ENCODE measurements at regions not wholly inside any gene's neighbourhood (a gene's known extent, or its start where the extent isn't known, plus 50 kb on each side); places are given as distances from the start of the nearest gene placed in this dataset.

- ATAC-seq (no peak), DNase-seq (no peak)
- no peaks in the 10 kb centered on the region for H3K36me3 Mint-ChIP-seq (ENCODE audit: insufficient read depth)
- no peaks in the 10 kb centered on the region for H3K4me1 Mint-ChIP-seq (ENCODE audit: low read depth)
- H3K4me3 Mint-ChIP-seq, result no peak overlapping the region
- H3K9me3 Mint-ChIP-seq, result no peaks in the 10 kb centered on the region
- no peaks in the 10 kb centered on the region for H3K27me3 Mint-ChIP-seq (ENCODE audit: low read depth)
Measured at GRCh38 chr5:86118542-86118941, 499.2 kb upstream of the COX7C start.

DNA sequence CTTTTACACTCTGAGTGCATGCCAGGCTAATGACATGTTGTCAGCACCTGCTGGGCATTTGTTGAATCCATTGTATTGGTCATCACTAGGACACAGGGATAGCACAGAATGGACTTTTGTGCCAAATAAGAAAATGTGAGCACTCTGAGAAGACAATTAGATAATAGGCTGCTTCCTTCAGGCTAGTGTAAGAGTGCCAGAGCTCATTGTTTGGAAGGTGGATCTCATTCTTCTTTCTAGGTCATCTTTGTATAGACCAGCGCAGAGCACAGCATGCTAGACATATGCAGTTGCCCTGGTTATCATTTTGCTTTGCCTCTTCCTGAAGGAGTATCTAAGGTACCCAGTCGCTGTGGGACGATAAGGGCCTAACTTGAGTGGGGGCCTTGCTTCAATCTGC lies 493.4 kb upstream of the COX7C start:
- Mint-ChIP-seq H3K4me3 (no peak overlapping the region), H3K36me3 (ENCODE audit: insufficient read depth) (no peaks in the 10 kb centered on the region), H3K4me1 (ENCODE audit: low read depth) (no peaks in the 10 kb centered on the region), H3K27me3 (ENCODE audit: low read depth) (no peaks in the 10 kb centered on the region), H3K9me3 (no peaks in the 10 kb centered on the region)
- no peak for DNase-seq
- ATAC-seq, result no peak

GRCh38 chr5:86125731-86126601 lies 491.8 kb upstream of the COX7C start:
- H3K27me3 Mint-ChIP-seq (ENCODE audit: low read depth), result no peaks in the 10 kb centered on the region
- ATAC-seq (no peak), DNase-seq (no peak)

DNA sequence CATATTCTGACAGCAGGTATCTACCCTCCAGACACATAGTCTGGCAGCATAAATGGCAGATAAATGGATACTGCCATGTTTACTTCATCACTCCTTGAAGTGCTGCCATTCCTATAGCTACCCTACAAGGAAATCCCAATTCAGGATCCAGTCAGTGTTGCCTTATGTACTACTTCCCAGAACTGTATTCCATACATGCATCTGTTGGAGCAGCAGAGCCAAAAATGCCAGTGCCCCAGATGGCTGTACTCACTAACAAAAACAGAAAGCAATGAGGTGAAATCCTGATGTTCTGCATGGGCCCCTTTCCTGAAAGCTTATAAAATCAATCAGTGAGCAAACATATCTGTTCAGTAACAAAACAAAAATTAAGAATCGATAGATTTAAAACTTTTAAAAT lies 490.0 kb upstream of the COX7C start:
- Mint-ChIP-seq H3K27me3 (ENCODE audit: low read depth) (no peaks in the 10 kb centered on the region), H3K36me3 (ENCODE audit: insufficient read depth) (no peaks in the 10 kb centered on the region), H3K9me3 (no peaks in the 10 kb centered on the region), H3K4me3 (no peak overlapping the region), H3K4me1 (ENCODE audit: low read depth) (no peaks in the 10 kb centered on the region)
- ATAC-seq (no peak), DNase-seq (no peak)

More at GRCh38 chr5:86125731-86126601, 491.8 kb upstream of the COX7C start:
- Mint-ChIP-seq H3K4me1 (ENCODE audit: low read depth) (no peaks in the 10 kb centered on the region), H3K9me3 (no peaks in the 10 kb centered on the region), H3K36me3 (ENCODE audit: insufficient read depth) (no peaks in the 10 kb centered on the region), H3K4me3 (no peak overlapping the region)

DNA sequence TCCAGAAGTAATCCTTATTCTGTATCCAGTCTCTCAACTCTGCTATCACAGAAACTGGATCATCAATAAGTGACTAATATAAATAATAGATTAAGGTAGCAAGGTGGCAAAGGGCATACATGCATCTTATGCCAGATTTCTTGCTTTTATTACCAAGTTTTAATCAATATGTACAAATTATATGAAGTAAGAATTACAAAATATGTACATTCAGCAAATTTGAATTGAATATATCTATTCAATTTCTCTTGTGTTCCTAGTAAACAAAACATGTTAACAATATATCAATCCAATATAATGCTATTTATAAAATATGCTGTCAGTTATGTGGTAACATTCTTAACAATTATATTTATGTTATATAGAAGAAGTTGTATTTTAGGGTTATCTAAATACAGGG lies 488.7 kb upstream of the COX7C start:
- Mint-ChIP-seq H3K36me3 (ENCODE audit: insufficient read depth) (no peaks in the 10 kb centered on the region), H3K4me1 (ENCODE audit: low read depth) (no peaks in the 10 kb centered on the region), H3K4me3 (no peak overlapping the region), H3K9me3 (no peaks in the 10 kb centered on the region), H3K27me3 (ENCODE audit: low read depth) (no peaks in the 10 kb centered on the region)
- ATAC-seq (no peak), DNase-seq (no peak)

DNA sequence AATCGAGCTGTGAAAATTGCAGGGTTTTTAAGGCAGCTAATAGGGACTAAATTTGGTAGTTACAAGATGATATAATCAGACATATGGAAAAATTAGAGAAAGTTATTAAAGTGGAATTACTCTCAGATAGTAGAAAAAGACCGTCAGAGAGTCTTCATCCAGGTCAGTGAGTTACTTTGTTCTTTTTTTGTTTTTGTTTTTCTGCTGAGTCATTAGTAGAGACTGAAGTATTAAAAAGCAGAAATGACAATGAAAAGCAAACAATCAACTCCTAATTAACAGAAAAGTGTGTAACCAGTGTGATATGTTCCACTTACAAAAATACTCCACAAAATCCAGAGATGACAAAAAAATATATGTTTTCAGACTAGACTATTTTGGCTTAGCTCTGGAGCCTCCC lies 480.4 kb upstream of the COX7C start:
- no peak for DNase-seq
- Mint-ChIP-seq H3K36me3 (ENCODE audit: insufficient read depth) (no peaks in the 10 kb centered on the region), H3K27me3 (ENCODE audit: low read depth) (no peaks in the 10 kb centered on the region), H3K4me1 (ENCODE audit: low read depth) (no peaks in the 10 kb centered on the region), H3K9me3 (no peaks in the 10 kb centered on the region), H3K4me3 (no peak overlapping the region)
- no peak for ATAC-seq

DNA sequence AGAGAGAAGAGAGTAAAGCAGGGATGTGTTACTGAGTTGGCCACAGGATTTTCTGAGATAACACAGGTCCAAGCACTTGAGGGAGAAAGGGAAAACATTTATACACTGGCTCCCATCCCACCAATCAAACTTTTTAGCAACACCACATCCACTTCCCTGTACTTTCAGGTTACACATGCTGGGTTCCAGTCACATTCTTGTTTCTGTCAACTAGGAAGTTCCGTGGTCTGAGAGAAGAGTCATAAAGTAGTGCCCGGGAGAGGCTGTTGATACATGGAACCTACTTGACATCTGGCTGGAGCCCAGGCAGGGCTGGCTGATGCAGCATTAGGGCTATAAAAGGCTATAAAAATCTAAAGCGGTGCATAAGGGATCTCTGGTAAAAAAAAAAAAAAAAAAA lies 473.9 kb upstream of the COX7C start:
- Mint-ChIP-seq H3K27me3 (ENCODE audit: low read depth) (no peaks in the 10 kb centered on the region), H3K9me3 (peaks cover 4% of the 10 kb centered on the region), H3K4me1 (ENCODE audit: low read depth) (no peaks in the 10 kb centered on the region), H3K36me3 (ENCODE audit: insufficient read depth) (no peaks in the 10 kb centered on the region), H3K4me3 (no peak overlapping the region)
- DNase-seq (no peak), ATAC-seq (no peak)

- no peaks in the 10 kb centered on the region for H3K9me3 Mint-ChIP-seq
- ATAC-seq, result no peak
Measured at GRCh38 chr5:86152988-86153560, 464.7 kb upstream of the COX7C start.

DNA sequence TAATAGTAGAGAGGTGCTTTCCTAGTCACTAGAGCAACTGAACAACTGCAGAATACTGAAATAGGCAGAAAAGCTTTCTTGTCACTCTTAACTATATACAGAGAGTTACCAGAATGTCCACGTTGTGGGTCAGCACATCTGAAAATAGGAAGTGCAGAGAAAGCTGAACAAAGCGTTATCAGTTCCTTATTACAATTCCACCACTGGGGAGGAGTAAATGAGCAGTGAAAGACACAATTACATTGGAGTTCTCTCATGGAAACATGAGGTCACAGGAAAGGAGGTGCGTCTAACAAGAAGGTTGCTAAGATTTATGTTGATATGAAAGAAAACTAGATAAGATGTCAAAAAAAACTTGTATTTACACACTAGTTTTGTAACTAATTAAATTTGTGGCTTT lies 461.9 kb upstream of the COX7C start:
- H3K36me3 Mint-ChIP-seq (ENCODE audit: insufficient read depth), result no peaks in the 10 kb centered on the region
- H3K9me3 Mint-ChIP-seq, result no peaks in the 10 kb centered on the region
- ATAC-seq, result no peak
- no peaks in the 10 kb centered on the region for H3K27me3 Mint-ChIP-seq (ENCODE audit: low read depth)
- no peak overlapping the region for H3K4me3 Mint-ChIP-seq
- no peak for DNase-seq
- no peaks in the 10 kb centered on the region for H3K4me1 Mint-ChIP-seq (ENCODE audit: low read depth)

More at GRCh38 chr5:86152988-86153560, 464.7 kb upstream of the COX7C start:
- Mint-ChIP-seq H3K4me3 (no peak overlapping the region), H3K4me1 (ENCODE audit: low read depth) (no peaks in the 10 kb centered on the region), H3K36me3 (ENCODE audit: insufficient read depth) (no peaks in the 10 kb centered on the region), H3K27me3 (ENCODE audit: low read depth) (no peaks in the 10 kb centered on the region)
- no peak for DNase-seq

GRCh38 chr5:86170194-86170593 lies 447.5 kb upstream of the COX7C start:
- Mint-ChIP-seq H3K27me3 (ENCODE audit: low read depth) (no peaks in the 10 kb centered on the region), H3K4me3 (no peak overlapping the region), H3K36me3 (ENCODE audit: insufficient read depth) (no peaks in the 10 kb centered on the region), H3K4me1 (ENCODE audit: low read depth) (no peaks in the 10 kb centered on the region), H3K9me3 (peaks cover 7% of the 10 kb centered on the region)
- DNase-seq (no peak), ATAC-seq (no peak)

DNA sequence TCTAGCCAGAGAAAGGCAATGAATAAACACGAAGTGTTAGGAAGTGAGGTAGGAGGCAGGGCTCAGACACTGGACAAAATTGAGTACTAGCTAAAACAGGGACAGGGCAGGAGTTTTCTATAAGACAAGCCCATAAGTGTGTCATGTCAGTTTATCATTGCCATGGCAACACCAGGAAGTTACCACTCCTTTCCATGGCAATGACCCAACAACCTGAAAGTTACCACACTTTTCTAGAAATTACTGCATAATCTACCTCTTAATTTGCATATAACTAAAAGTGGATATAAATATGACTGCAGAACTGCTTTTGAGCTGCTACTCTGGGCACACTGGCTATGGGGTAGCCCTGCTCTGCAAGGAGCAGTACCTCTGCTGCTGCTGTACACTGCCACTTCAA lies 442.5 kb upstream of the COX7C start:
- ATAC-seq, result peak; percentile 30 to 38
- no peaks in the 10 kb centered on the region for H3K36me3 Mint-ChIP-seq (ENCODE audit: insufficient read depth)

GRCh38 chr5:86199287-86199686 lies 418.5 kb upstream of the COX7C start:
- Mint-ChIP-seq H3K4me3 (no peak overlapping the region), H3K36me3 (ENCODE audit: insufficient read depth) (no peaks in the 10 kb centered on the region), H3K4me1 (ENCODE audit: low read depth) (no peaks in the 10 kb centered on the region), H3K9me3 (no peaks in the 10 kb centered on the region), H3K27me3 (ENCODE audit: low read depth) (no peaks in the 10 kb centered on the region)
- ATAC-seq (no peak), DNase-seq (no peak)

More for the DNA sequence above, 442.5 kb upstream of the COX7C start:
- DNase-seq, result no peak
- H3K27me3 Mint-ChIP-seq (ENCODE audit: low read depth), result no peaks in the 10 kb centered on the region
- no peak overlapping the region for H3K4me3 Mint-ChIP-seq
- H3K9me3 Mint-ChIP-seq, result peaks cover 3% of the 10 kb centered on the region
- no peaks in the 10 kb centered on the region for H3K4me1 Mint-ChIP-seq (ENCODE audit: low read depth)

DNA sequence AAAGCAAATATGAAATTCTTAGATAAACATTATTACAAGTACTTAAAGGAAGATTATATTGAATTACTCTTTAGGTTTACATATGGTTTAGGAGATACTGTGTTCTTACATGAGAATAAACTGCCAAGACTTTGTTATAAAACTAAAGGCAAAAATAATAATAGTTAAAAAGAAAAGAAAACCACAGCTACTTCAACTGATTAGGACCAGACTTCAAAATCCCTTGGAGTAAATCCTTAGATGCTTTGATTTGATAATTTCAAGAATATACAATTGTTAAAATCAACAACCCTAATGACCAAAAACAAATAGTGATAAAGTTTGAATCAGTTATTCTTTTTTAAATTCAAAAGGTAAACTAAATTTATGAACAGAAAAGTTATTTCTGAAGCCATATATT lies 389.6 kb upstream of the COX7C start:
- Mint-ChIP-seq H3K9me3 (peaks cover 7% of the 10 kb centered on the region), H3K4me3 (no peak overlapping the region), H3K36me3 (ENCODE audit: insufficient read depth) (no peaks in the 10 kb centered on the region), H3K27me3 (ENCODE audit: low read depth) (no peaks in the 10 kb centered on the region), H3K4me1 (ENCODE audit: low read depth) (no peaks in the 10 kb centered on the region)
- DNase-seq (no peak), ATAC-seq (no peak)

GRCh38 chr5:86232246-86232645 lies 385.5 kb upstream of the COX7C start:
- ATAC-seq (no peak), DNase-seq (no peak)
- H3K9me3 Mint-ChIP-seq, result no peaks in the 10 kb centered on the region
- no peaks in the 10 kb centered on the region for H3K4me1 Mint-ChIP-seq (ENCODE audit: low read depth)
- H3K4me3 Mint-ChIP-seq, result no peak overlapping the region
- no peaks in the 10 kb centered on the region for H3K36me3 Mint-ChIP-seq (ENCODE audit: insufficient read depth)
- no peaks in the 10 kb centered on the region for H3K27me3 Mint-ChIP-seq (ENCODE audit: low read depth)

GRCh38 chr5:86244153-86244552 lies 373.6 kb upstream of the COX7C start:
- Mint-ChIP-seq H3K9me3 (peaks cover 2% of the 10 kb centered on the region), H3K4me3 (no peak overlapping the region), H3K27me3 (ENCODE audit: low read depth) (no peaks in the 10 kb centered on the region), H3K36me3 (ENCODE audit: insufficient read depth) (no peaks in the 10 kb centered on the region), H3K4me1 (ENCODE audit: low read depth) (no peaks in the 10 kb centered on the region)
- ATAC-seq, result no peak
- DNase-seq, result no peak

Measured in activated T-cell treated with anti-CD3 and anti-CD28 coated beads, Interleukin-2, amount 50 U/mL, for 4 hours (primary cell).